DMS114 treated with DMSO at 0.1 percent for 48 hours (cell line): ENCODE measurements at regions not wholly inside any gene's neighbourhood (a gene's known extent, or its start where the extent isn't known, plus 50 kb on each side); places are given as distances from the start of the nearest gene placed in this dataset.

ENCODE experiments used
- DNase-seq: peaks from one replicate; lab custom pipeline; 2025; ENCODE audit not compliant: unreplicated experiment; lab: John Stamatoyannopoulos, UW

DNA sequence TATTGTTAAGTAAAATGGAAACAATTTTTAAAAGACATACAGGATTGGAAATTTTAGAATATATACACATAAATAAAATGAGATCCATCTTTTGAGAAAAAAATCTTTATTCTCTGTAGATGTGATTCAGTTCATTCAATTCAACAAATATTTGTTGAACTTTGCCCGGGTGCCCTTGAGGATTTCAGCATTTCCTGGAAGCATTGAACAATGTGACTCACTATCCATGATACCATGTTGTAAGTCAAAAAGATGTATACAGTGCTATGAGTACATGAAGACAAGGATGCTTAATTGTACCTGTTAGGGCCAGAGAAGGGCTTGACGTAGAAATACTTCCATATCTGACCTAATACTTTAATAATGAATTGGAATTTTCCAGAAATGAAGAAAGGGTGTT is 353.7 kb downstream of the METTL15 start:
- no peak for DNase-seq

DNA sequence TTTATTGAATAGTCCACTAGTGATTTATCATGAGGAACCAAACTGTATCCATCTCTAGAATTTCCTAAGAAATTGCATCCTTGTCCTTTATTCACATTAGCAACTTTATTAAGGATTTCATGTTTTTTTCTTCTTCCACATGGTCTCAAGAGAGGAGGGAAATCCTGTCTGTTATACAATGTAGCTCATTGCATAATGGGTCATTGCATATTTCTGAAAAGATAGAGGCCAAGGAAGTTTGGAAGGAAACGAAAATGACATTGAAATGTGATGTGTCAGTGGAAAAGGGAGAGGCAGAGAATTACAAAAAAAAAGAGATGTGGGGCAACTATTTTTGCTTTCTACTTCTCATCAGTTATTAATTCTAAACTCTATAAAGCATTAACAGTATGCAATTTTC is 353.1 kb downstream of the METTL15 start:
- DNase-seq, result no peak

DNA sequence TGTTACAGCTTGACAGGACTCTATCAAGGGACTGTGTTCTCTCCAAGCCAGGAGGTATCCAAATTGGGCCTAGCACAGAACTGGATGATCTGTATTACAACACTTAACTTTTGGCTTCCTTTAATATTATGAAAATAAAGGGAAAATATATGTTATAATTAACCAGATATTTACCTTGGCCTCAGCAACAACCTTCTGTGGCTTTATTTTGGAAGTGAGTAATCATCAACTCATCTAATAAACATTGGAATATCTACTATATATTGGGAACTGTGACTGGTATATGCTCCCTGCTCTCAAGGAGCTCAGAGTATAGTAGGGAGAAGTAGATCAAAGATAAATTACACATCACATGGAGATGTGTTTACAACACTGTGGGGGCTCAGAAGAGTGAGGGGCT is 352.2 kb downstream of the METTL15 start:
- DNase-seq, result no peak

DNA sequence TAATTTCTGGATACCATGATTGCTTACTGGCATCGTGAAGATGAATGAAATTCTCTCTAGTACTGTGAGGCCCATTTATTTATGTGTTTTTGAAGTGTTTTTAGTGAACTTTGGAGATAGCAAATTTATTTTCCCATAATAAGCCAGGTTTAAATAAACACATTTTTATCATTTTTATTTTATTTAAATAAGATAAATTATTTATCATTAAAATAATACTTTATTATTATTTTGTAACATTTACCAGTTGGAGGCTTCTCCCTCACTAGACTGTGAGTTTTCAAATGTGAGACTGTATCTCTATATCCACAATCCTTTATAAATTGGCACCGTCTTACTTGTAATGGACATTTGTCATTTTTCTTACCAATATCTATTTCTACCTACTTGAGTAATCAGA is 351.7 kb downstream of the METTL15 start:
- no peak for DNase-seq

DNA sequence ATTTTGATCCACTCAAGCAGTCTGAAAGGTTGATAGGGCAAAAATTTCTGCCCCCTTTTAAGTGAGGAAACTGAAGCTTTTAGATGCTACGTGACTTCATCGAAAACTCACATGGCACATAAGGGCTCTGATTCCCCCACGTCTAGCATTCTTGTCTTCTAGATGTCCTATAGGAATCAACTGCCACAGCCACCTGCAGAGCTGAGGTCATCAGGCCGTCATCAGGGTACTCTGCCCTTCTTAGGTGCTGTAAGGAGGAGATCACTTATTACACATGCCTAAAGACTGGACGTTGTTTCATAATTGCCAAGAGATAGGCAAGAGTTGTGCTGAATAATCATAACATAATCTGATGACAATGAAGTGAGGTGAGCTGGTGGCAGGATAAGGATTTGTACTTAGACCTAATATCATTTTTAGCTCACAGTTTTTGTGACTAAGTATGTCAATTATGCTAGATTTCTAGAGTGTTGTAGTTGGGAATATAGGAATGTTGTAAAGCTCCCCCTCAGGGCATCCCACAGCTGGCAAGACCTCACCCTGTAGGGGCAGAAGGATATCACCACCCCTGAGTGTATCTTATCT is 349.4 kb downstream of the METTL15 start:
- no peak for DNase-seq

DNA sequence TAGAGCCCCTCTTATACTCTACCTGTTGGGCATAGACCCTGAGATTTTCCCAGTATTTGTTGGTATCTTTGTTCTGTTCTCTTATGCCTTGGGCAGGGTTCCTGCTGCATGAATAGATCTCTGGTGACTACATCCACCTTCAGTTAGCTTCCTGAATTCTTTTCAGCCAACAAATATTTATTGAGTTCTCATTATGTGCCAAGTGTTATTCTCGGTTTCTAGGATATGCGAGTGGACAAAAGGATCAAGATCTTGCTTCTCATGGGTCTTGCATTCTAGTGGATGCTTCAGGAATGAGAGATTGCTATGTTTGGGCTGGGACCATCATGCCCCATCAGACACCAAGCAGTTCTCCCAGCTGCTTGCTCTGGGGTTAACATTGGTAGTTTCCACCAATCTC is 340.0 kb downstream of the METTL15 start:
- DNase-seq, result no peak

DNA sequence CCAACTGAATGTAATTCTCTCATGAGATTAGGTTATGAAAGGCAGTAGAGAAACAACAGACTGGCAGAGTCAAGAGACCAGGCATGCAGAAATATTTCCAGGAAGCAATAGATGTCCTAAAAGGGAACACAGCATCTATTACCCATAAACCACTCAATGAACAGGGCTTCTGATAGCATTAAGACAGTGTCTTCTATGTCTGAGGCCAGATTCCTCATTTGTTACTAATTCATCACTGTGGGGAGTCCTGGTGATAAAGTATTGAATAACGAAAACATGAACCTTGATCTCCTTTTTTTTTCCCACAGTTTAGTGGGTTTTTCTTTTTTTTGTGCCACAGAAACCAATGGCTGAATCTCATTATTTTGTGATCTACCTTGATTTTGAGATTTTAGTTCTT is 339.0 kb downstream of the METTL15 start:
- no peak for DNase-seq

DNA sequence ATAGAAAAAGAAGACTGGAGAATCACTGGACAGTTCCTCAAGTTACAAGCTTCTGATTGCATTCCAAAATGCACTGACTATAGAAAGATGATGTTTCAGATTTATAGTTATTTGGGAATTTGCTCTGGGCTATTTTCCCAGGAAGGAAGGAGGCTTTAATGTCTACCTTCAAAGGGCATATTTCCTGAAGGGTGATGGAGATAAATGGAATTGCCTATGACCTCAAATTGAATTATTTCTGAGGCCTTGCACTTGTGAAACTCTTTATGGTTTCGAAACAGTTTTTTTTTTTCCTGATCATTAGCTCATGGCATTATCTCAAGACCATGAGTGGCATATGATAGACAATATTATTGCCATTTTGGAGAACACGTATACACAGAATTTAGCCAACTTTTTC is 333.9 kb downstream of the METTL15 start:
- DNase-seq, result no peak

DNA sequence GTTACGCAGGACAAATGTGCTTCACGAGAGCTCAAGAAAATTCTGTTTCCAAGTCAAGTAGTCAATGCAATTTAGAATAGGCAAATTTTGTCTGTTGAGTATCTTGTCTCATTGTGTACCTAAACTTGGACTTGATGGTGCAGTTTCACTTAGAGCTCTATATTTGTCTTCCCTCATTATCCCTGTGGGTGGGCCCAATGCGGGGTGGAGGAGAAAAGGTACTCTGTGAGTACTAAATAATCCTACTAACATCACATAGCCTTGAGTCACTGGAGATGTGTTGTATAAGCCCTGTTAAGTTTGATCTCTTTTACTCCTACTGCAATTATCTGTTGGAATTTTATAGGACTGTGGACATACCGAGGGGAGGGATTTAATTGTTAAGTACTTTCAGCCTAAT is 331.2 kb downstream of the METTL15 start:
- DNase-seq, result no peak

DNA sequence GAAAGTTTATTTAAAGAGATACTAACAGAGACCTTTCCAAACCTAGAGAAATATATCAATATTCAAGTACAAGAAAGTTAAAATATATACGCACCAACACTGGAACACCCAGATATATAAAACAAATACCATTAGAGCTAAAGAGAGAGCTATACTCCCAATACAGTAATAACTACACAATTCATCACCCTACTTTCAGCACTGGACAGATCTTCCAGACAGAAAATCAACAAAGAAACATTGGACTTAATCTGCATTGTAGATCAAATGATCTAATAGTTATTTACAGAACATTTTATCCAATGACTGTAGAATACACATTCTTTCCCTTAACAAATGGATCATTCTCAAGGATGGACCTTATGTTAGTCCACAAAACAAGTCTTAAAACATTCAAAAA is 311.9 kb downstream of the METTL15 start:
- no peak for DNase-seq

DNA sequence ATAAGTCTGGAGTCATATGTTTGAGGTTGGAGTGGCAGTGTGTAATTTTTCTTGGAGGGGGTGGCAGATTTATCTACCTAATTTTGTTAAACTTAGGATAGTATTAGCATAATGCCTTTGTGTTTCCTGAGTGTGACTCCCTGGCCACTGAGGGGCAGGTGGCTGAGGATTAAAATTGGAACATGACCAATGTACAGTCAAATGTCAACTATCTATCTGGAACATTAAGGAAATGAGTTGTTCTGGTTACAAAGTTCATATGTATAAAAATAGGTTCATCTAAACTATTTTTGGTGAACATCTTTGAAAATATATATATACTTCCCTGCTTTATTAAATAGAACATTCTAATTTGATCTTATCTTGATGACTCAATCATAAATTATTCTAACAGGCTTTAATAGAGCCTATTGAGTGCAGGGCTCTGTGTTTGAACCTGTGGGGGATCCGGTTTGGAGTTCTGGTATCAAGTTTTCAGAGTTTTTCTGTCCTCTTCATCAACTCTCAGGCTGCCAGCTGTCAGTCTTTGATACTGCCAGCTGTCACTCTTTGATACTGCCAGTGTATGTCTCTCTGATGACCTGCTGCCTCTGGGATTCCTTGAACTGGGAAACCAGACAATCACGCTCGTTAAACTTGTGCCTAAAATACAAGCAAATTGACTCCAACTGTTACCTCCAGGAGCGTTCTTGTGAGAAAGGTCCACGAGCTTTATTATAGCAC is 309.6 kb downstream of the METTL15 start:
- DNase-seq, result no peak

DNA sequence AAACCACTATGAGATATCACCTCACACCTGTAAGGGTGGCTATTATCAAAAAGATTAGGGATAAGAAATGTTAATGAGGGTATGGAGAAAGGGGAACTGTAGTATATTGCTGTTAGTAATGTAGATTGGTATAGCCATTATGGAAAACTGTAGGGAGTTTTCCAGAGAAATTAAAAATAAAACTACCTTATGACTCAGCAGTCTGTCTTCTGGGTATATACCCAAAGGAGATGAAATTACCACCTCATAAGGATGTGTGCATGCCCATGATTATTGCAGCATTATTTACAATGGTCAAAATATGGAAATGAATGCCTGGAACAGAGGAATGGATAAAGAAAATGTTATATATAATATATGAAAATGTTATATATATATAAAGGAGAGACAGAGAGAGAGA is 303.8 kb downstream of the METTL15 start:
- no peak for DNase-seq

DNA sequence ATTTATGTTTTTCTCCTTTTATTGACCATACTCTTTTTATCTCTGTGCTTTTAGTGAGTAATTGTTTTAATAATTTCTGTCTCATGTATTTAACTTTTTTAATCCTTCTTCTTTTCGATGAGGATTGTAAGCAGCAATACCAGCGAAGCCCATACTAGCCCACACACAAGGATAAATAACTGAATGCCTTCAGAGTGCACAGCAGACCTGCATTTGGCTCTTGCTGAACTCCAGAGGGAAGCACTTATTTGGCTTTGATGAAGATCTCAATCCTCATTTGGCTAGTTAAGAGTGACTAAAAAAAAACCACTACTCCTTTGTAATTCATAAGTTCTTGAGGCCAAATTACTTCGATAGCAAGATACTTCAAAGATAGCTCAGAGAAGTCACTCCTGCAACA is 293.3 kb downstream of the METTL15 start:
- no peak for DNase-seq

DNA sequence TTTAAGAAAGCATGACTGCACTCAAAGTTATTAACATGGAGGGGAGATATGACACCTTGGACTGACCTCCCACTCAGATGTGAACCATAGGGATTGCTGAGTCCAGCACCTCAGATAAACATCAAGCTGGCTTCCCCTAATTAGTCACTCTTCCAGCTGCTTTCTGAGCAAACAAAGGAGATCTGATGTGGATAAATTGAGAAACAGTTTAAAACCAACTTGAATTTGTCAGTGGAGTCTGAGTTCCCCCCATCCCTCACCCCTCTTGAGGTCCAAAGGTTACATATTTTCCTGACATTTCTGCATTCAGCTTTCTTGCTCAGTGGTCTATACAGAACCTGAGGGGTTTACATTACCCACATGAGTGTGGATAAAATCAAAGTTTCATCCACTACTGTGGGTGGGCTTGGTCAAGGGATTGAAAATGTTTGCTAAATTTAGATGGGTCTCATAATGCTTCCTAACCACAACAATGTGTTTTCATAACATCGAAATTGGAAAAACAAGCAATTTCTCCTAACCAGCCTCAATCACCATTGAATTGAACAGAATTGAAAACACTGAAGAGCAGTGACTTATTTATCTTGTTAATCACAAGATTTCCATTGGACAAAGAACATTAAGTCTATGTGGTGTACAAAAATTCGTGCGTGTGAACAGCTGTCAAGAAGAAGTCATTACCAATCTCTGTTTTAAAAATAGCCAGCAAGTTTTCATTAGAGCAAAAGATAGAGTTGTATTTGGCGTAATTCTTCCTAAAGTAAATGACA is 292.3 kb downstream of the METTL15 start:
- DNase-seq, result no peak

DNA sequence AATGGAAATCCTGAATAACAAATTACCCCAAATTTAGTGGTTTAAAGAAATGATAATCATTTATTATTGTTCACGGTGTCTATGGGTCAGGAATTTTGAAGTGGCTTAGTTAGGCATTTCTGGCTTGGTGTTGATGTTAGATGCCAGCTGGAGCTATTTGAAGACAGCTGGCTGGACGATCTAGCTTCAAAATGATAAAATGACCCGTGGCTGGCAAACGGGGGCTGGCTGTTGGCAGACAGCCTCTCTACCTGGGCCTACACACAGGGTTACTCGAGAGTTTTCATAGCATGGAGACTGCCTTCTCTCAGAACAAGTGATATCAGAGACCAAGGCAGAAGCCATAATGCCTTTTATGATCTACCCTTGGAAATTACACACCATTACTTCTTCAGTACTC is 285.2 kb downstream of the METTL15 start:
- no peak for DNase-seq

DNA sequence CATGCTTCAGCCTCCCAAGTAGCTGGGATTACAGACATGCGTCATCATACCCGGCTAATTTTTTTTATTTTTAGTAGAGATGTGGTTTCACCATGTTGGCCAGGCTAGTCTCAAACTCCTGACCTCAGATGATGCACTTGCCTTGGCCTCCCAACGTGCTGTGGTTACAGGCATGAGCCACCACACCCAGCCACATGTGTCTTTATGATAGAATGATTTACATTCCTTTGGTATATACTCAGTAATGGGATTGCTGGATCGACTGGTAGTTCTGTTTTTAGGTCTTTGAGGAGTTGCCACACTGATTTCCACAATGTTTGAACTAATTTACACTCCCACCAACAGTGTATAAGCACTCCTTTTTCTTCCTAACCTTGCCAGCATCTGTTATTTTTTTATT is 276.2 kb downstream of the METTL15 start:
- no peak for DNase-seq

DNA sequence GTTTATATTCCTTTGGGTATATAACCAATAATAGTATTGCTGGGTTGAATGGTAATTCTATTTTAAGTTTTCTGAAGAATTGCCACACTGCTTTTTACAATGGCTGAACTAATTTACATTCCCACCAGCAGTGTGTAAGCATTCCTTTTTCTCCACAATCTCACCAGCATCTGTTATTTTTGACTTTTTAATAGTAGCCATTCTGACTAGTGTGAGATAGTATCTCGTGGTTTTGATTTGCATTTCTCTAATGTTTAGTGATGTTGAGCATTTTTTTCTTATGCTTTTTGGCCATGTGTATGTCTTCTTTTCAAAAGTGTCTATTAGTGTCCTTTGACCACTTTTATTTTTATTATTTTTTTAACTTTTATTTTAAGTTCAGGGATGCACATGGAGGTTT is 275.3 kb downstream of the METTL15 start:
- no peak for DNase-seq
